Neutrophil (primary cell): ENCODE measurements at regions not wholly inside any gene's neighbourhood (a gene's known extent, or its start where the extent isn't known, plus 50 kb on each side); places are given as distances from the start of the nearest gene placed in this dataset.

ENCODE experiments used
- H3K27ac ChIP-seq: fragments of 200-600 bp; sonication (generic); 2 replicates; pipeline ENCODE4 v1.5.1; 2016; ENCODE audit warnings: mild to moderate bottlenecking, moderate library complexity
- H3K27me3 ChIP-seq: fragments of 200-600 bp; sonication (generic); 2 replicates; pipeline ENCODE4 v1.6.0; 2016; ENCODE audit warnings: mild to moderate bottlenecking
- H3K36me3 ChIP-seq: fragments of 200-600 bp; sonication (generic); 2 replicates; pipeline ENCODE4 v1.5.1; 2017
- H3K4me1 ChIP-seq, 2 experiments: fragments of 200-600 bp in 1 of 2; sonication (generic) in 1 of 2; 1 replicate in 1 of 2; 2 replicates in 1 of 2; pipeline versions ENCODE4 v1.5.1 to v1.6.1; 2013 to 2016; ENCODE audit warnings: low read depth in 1 of 2, low read length in 1 of 2, mild to moderate bottlenecking in 1 of 2, moderate library complexity in 1 of 2; ENCODE audit not compliant: control insufficient read depth in 1 of 2, insufficient read depth in 1 of 2
- H3K4me3 ChIP-seq, 2 experiments: fragments of 200-600 bp in 1 of 2; sonication (generic) in 1 of 2; 1 replicate in 1 of 2; 2 replicates in 1 of 2; pipeline ENCODE4 v1.5.1; 2013 to 2016; ENCODE audit warnings: low read depth in 1 of 2, low read length in 1 of 2, mild to moderate bottlenecking in 1 of 2, moderate library complexity in 1 of 2
- H3K9me3 ChIP-seq: fragments of 200-600 bp; sonication (generic); 2 replicates; pipeline ENCODE4 v1.5.1; 2016
- CTCF ChIP-seq: fragments of 200-600 bp; sonication (generic); IDR thresholded peaks from 2 replicates; pipeline ENCODE4 v1.5.1; 2016; ENCODE audit warnings: antibody characterized with exemption

- no peak for TF ChIP-seq CTCF
- no peaks in the 10 kb centered on the region for H3K4me1 ChIP-seq
- no peak overlapping the region for H3K4me3 ChIP-seq
- H3K9me3 ChIP-seq: no peaks in the 10 kb centered on the region
- H3K27ac ChIP-seq: no peak overlapping the region
- no peaks in the 10 kb centered on the region for H3K27me3 ChIP-seq
- H3K36me3 ChIP-seq: no peaks in the 10 kb centered on the region
Measured at GRCh38 chr14:65281991-65282895, 130.3 kb upstream of the FUT8 start.

GRCh38 chr14:65282896-65283253 is 129.7 kb upstream of the FUT8 start:
- TF ChIP-seq CTCF: no peak
- Histone ChIP-seq H3K27ac (no peak overlapping the region), H3K9me3 (no peaks in the 10 kb centered on the region), H3K27me3 (no peaks in the 10 kb centered on the region), H3K4me1 (no peaks in the 10 kb centered on the region), H3K36me3 (no peaks in the 10 kb centered on the region), H3K4me3 (no peak overlapping the region)

- TF ChIP-seq CTCF: no peak
- H3K4me3 ChIP-seq: no peak overlapping the region
- no peaks in the 10 kb centered on the region for H3K36me3 ChIP-seq
- H3K27me3 ChIP-seq: no peaks in the 10 kb centered on the region
- H3K4me1 ChIP-seq: no peaks in the 10 kb centered on the region
- no peak overlapping the region for H3K27ac ChIP-seq
- no peaks in the 10 kb centered on the region for H3K9me3 ChIP-seq
Measured at GRCh38 chr14:65286443-65286842, 126.1 kb upstream of the FUT8 start.

GRCh38 chr14:65287264-65288131 is 125.0 kb upstream of the FUT8 start:
- H3K36me3 ChIP-seq: no peaks in the 10 kb centered on the region
- no peak overlapping the region for H3K4me3 ChIP-seq
- no peaks in the 10 kb centered on the region for H3K4me1 ChIP-seq
- no peaks in the 10 kb centered on the region for H3K27me3 ChIP-seq
- H3K9me3 ChIP-seq: no peaks in the 10 kb centered on the region
- TF ChIP-seq CTCF: no peak
- H3K27ac ChIP-seq: no peak overlapping the region

GRCh38 chr14:65290830-65291229 is 121.7 kb upstream of the FUT8 start:
- H3K27ac ChIP-seq: no peak overlapping the region
- no peaks in the 10 kb centered on the region for H3K9me3 ChIP-seq
- no peaks in the 10 kb centered on the region for H3K27me3 ChIP-seq
- H3K4me3 ChIP-seq: no peak overlapping the region
- H3K36me3 ChIP-seq: no peaks in the 10 kb centered on the region
- H3K4me1 ChIP-seq: no peaks in the 10 kb centered on the region
- TF ChIP-seq CTCF: no peak
